ENCODE measurements at regions not wholly inside any gene's neighbourhood (a gene's known extent, or its start where the extent isn't known, plus 50 kb on each side); places are given as distances from the start of the nearest gene placed in this dataset.

DNA sequence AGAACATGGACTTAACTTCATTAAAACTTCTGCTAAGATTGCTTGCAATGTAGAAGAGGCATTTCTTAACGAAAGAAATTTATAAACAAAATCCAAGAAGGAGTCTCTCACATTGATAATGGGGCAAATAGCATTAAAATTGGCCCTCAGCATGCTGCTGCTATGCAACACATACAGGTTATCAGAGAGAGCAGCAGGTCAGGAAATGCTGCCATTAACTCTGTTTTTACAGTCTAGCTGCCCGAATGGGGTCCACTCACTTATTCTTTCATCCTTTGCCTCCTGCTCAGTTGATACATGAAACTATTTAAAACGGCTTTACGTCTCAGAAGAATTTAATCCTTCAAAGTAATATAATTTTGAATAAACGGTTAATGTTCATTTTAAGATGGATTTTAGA is 620.4 kb downstream of the SLC16A7 start:
- TF ChIP-seq, protein P1, sequence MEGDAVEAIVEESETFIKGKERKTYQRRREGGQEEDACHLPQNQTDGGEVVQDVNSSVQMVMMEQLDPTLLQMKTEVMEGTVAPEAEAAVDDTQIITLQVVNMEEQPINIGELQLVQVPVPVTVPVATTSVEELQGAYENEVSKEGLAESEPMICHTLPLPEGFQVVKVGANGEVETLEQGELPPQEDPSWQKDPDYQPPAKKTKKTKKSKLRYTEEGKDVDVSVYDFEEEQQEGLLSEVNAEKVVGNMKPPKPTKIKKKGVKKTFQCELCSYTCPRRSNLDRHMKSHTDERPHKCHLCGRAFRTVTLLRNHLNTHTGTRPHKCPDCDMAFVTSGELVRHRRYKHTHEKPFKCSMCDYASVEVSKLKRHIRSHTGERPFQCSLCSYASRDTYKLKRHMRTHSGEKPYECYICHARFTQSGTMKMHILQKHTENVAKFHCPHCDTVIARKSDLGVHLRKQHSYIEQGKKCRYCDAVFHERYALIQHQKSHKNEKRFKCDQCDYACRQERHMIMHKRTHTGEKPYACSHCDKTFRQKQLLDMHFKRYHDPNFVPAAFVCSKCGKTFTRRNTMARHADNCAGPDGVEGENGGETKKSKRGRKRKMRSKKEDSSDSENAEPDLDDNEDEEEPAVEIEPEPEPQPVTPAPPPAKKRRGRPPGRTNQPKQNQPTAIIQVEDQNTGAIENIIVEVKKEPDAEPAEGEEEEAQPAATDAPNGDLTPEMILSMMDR (IDR thresholded peaks at IDR 0.05; ENCODE audit: borderline replicate concordance, control extremely low read depth, extremely low read depth, insufficient read depth, missing control alignments) = no peak
- in situ Hi-C loops (cut with MboI; ENCODE audit: low sequenced_read_pairs, unreplicated experiment) = no loop called here
- no peak for DNase-seq (ENCODE audit: low spot score)

DNA sequence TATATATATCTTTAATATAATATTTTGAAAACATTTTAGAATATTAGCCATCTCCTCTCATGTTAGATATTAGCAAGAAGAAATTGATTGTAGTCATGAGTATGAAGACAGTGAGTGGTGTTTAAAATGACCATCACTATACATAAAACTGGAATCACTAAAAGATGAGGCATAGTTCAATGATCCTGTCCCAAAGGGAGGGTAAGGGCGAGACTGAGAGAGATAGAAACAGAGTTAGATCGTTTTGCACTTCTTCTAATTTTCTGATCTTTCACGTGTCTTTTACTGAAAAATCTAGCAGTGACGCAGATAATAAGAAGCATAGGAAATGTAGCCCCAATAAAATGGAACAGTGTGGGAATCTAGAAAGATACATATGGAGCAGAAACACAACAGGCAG is 627.4 kb downstream of the SLC16A7 start:
- in situ Hi-C loops (cut with MboI; ENCODE audit: low sequenced_read_pairs, unreplicated experiment) = no loop called here
- no peak for DNase-seq (ENCODE audit: low spot score)
- TF ChIP-seq, protein P1 (IDR thresholded peaks at IDR 0.05; ENCODE audit: borderline replicate concordance, control extremely low read depth, extremely low read depth, insufficient read depth, missing control alignments) = no peak

DNA sequence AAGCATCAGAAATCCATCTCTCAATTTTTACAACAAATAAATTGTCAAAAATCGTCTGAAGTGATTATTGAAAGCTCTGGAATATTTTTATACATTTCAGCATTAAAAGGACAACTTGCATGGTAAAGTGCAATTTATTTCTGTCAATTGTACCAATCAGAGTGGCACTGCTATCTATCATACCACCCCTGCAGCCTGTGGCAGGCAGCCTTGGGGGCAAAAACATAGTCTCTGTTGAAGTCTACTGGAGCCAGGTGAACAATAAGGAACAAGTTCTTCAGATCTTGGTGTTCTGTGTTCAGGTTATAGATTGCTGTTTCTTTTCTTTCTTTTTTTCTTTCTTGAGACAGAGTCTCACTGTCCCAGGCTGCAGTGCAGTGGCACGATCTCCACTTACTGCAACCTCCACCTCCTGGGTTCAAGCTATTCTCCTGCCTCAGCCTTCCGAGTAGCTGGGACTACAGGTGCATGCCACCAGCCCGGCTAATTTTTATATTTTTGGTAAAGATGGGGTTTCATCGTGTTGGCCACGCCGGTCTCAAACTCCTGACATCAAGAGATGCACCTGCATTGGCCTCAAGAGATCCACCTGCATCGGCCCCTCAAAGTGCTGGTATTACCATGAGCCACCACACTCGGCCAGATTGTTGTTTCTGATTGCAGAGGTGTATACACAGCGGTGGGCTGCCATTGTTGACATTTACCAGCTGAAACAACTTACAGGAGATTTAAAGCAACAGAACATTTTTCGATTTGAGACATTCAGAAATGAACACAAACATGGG is 629.6 kb downstream of the SLC16A7 start:
- no peak for DNase-seq (ENCODE audit: low spot score)
- in situ Hi-C loops (cut with MboI; ENCODE audit: low sequenced_read_pairs, unreplicated experiment) = no loop called here
- TF ChIP-seq, protein P1 (IDR thresholded peaks at IDR 0.05; ENCODE audit: borderline replicate concordance, control extremely low read depth, extremely low read depth, insufficient read depth, missing control alignments) = no peak

- TF ChIP-seq, protein P1 (IDR thresholded peaks at IDR 0.05; ENCODE audit: borderline replicate concordance, control extremely low read depth, extremely low read depth, insufficient read depth, missing control alignments) = no peak
- DNase-seq (ENCODE audit: low spot score) = no peak
- in situ Hi-C loops (cut with MboI; ENCODE audit: low sequenced_read_pairs, unreplicated experiment) = no loop called here
Measured at GRCh38 chr12:60227916-60228315, 632.1 kb downstream of the SLC16A7 start.

DNA sequence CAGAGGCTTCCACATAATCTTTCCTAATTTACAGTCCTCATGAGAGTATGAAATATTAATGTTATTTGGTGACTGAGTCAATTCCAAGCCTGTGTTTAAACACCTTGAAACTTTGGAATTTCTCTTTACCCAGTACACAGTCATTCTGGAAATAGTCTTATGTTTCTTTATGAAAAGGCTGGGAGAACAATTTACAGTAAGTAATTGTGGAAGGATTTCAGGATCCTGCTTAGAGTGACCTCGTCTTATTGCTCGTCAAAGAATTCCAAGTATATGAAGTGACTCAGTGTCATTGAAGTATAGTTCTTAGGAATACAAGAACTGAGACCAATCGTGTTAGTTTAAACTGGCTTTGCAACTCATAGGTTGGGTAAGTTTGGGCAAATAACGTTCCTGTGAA is 634.2 kb downstream of the SLC16A7 start:
- DNase-seq (ENCODE audit: low spot score) = no peak
- in situ Hi-C loops (cut with MboI; ENCODE audit: low sequenced_read_pairs, unreplicated experiment) = no loop called here
- TF ChIP-seq, protein P1 (IDR thresholded peaks at IDR 0.05; ENCODE audit: borderline replicate concordance, control extremely low read depth, extremely low read depth, insufficient read depth, missing control alignments) = no peak

DNA sequence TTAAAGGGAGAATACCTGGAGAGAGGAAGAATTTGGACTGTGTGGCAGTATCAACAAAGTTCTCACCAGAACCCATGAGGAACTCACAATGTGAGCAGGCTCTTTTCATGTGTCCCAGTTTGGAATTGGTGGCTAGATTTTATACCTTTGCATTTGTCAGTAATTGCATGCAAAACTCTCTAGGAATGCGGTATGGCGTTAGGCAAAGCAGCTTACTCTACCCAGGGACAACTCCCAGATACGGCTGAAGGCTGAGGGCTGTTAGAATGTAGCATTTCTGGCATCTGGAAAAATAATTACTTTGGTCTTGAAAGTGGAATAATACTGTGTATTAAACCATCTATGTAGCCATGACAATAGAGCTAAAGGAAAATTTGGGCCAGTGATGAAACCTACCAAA is 635.5 kb downstream of the SLC16A7 start:
- no peak for DNase-seq (ENCODE audit: low spot score)
- TF ChIP-seq, protein P1 (IDR thresholded peaks at IDR 0.05; ENCODE audit: borderline replicate concordance, control extremely low read depth, extremely low read depth, insufficient read depth, missing control alignments) = no peak
- in situ Hi-C loops (cut with MboI; ENCODE audit: low sequenced_read_pairs, unreplicated experiment) = no loop called here

All from GM13976 (cell line).